HG02623 (cell line): ENCODE measurements at regions not wholly inside any gene's neighbourhood (a gene's known extent, or its start where the extent isn't known, plus 50 kb on each side); places are given as distances from the start of the nearest gene placed in this dataset.
"Not testable (repeated sequence)": the region's sequence is repeated elsewhere in the genome, so short reads cannot be mapped to it uniquely, and the experiment has no call there.

Experiments used
- ATAC-seq: cut with Tn5 transposase; IDR thresholded peaks from one replicate; pipeline ENCODE4 v1.9.1; 2021; ENCODE audit warnings: moderate library complexity; ENCODE audit not compliant: unreplicated experiment

- no peak for ATAC-seq
These were observed 249.8 kb upstream of the MAD2L1 start for GRCh38 chr4:120316416-120316815.

- no peak for ATAC-seq
These were observed 248.3 kb upstream of the MAD2L1 start for GRCh38 chr4:120314969-120315368.

GRCh38 chr4:120304801-120305200 lies 238.2 kb upstream of the MAD2L1 start:
- no peak for ATAC-seq

- no peak for ATAC-seq
These were observed 233.0 kb upstream of the MAD2L1 start for GRCh38 chr4:120299631-120300030.

- no peak for ATAC-seq
These were observed 226.7 kb upstream of the MAD2L1 start for GRCh38 chr4:120293341-120293740.

GRCh38 chr4:120291541-120291940 lies 224.9 kb upstream of the MAD2L1 start:
- no peak for ATAC-seq

- ATAC-seq, result no peak
These were observed 223.9 kb upstream of the MAD2L1 start for GRCh38 chr4:120290553-120290952.

GRCh38 chr4:120286813-120287212 lies 220.2 kb upstream of the MAD2L1 start:
- ATAC-seq, result no peak

GRCh38 chr4:120281581-120281980 lies 214.9 kb upstream of the MAD2L1 start:
- ATAC-seq, result no peak

GRCh38 chr4:120277391-120277790 lies 210.7 kb upstream of the MAD2L1 start:
- ATAC-seq, result no peak

GRCh38 chr4:120266602-120267001 lies 200.0 kb upstream of the MAD2L1 start:
- no peak for ATAC-seq

GRCh38 chr4:120263618-120264017 lies 197.0 kb upstream of the MAD2L1 start:
- no peak for ATAC-seq

GRCh38 chr4:120261117-120261516 lies 194.5 kb upstream of the MAD2L1 start:
- no peak for ATAC-seq

GRCh38 chr4:120256112-120256775 lies 189.6 kb upstream of the MAD2L1 start:
- ATAC-seq, result not testable (repeated sequence)

GRCh38 chr4:120238277-120238973 lies 171.8 kb upstream of the MAD2L1 start:
- ATAC-seq, result no peak

- ATAC-seq, result no peak
These were observed 170.2 kb upstream of the MAD2L1 start for GRCh38 chr4:120236873-120237272.

- no peak for ATAC-seq
These were observed 165.4 kb upstream of the MAD2L1 start for GRCh38 chr4:120232050-120232449.

GRCh38 chr4:120228086-120228485 lies 161.4 kb upstream of the MAD2L1 start:
- no peak for ATAC-seq

GRCh38 chr4:120227554-120227953 lies 160.9 kb upstream of the MAD2L1 start:
- no peak for ATAC-seq

GRCh38 chr4:120225527-120225926 lies 158.9 kb upstream of the MAD2L1 start:
- no peak for ATAC-seq

GRCh38 chr4:120218981-120219380 lies 152.3 kb upstream of the MAD2L1 start:
- ATAC-seq, result no peak

GRCh38 chr4:120215350-120215749 lies 148.7 kb upstream of the MAD2L1 start:
- no peak for ATAC-seq
